ENCODE measurements at regions not wholly inside any gene's neighbourhood (a gene's known extent, or its start where the extent isn't known, plus 50 kb on each side); places are given as distances from the start of the nearest gene placed in this dataset.
A peak's percentile ranks its signal among the peaks of the same experiment; 100 is the strongest.

DNA sequence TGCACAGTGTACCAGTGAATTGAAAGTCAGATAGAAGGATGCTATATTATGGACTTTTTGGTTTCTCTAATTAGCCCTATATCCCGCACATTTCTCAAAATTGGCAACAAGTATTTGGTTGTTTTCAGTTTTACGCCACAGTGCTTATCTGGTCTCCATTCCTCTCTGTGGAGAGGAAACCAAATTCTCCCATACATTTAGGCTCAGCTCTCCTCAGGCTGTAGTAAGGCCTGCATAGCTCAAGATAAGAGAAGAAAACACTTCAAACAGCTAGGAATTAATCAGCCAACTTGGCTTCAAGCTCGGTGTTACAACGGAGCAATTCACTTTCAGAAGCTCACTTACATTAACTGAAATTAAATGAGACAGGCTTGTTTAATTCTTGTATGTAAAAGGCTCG, 263.2 kb downstream of the PDHA2 start:
- H3K27me3 ChIP-seq (ENCODE audit: control insufficient read depth in 2 of 2, insufficient read depth in 2 of 2, low read length in 2 of 2): no peaks in the 10 kb centered on the region
- no peak overlapping the region for H3K4me3 ChIP-seq (replicated peaks in 1 of 3; ENCODE audit: insufficient read depth in 1 of 3, low read depth in 1 of 3, low read length in 3 of 3)
- H3K4me1 ChIP-seq (ENCODE audit: control insufficient read depth, extremely low read depth, insufficient read depth, low read length): peaks cover 5% of the 10 kb centered on the region
- H3K79me2 ChIP-seq (ENCODE audit: control insufficient read depth, insufficient read depth, low read length): no peaks in the 10 kb centered on the region
- no peaks in the 10 kb centered on the region for H3K36me3 ChIP-seq (ENCODE audit: control insufficient read depth in 2 of 2, extremely low read depth in 1 of 2, insufficient read depth in 2 of 2, low read length in 2 of 2)
- intact Hi-C loops (cut with micrococcal nuclease): no loop called here
- no peak overlapping the region for H3K9ac ChIP-seq (replicated peaks; ENCODE audit: extremely low read depth, insufficient read depth, low read length)
- DNase-seq (ENCODE audit: low read depth, low spot score) (peak; percentile 10), FAIRE-seq (no peak)
- dilution Hi-C loops (cut with MboI; ENCODE audit: extremely low pct_ligation_motif_present, low sequenced_read_pairs): no loop called here
- H2AFZ ChIP-seq (ENCODE audit: low read depth, low read length): peak overlapping the region; percentile 72
- H3K4me2 ChIP-seq (ENCODE audit: insufficient read depth, low read length): peak overlapping the region; percentile 20
- no peak overlapping the region for H3K27ac ChIP-seq (ENCODE audit: insufficient read depth, low read depth, low read length)
- H4K20me1 ChIP-seq (replicated peaks; ENCODE audit: control insufficient read depth, extremely low read depth, insufficient read depth, low read length): no peaks in the 10 kb centered on the region
- TF ChIP-seq FOS (IDR thresholded peaks at IDR 0.05; ENCODE audit: borderline replicate concordance, insufficient read depth, low read length) (no peak), GATA2 (IDR thresholded peaks at IDR 0.05; ENCODE audit: insufficient read depth, insufficient read length, low read depth, low read length) (no peak), EZH2 (IDR thresholded peaks at IDR 0.05; ENCODE audit: borderline replicate concordance, low read depth, low read length, severe bottlenecking) (no peak), POLR2A (IDR thresholded peaks at IDR 0.05; ENCODE audit: low read depth, low read length) (no peak), JUN (IDR thresholded peaks at IDR 0.05; ENCODE audit: borderline replicate concordance, insufficient read depth, insufficient read length, low read depth) (no peak), POLR2AphosphoS5 (IDR thresholded peaks at IDR 0.05; ENCODE audit: insufficient read depth, low read depth, low read length) (no peak), MYC (IDR thresholded peaks at IDR 0.05; ENCODE audit: low read depth, low read length) (no peak)
- TF ChIP-seq, protein P1, sequence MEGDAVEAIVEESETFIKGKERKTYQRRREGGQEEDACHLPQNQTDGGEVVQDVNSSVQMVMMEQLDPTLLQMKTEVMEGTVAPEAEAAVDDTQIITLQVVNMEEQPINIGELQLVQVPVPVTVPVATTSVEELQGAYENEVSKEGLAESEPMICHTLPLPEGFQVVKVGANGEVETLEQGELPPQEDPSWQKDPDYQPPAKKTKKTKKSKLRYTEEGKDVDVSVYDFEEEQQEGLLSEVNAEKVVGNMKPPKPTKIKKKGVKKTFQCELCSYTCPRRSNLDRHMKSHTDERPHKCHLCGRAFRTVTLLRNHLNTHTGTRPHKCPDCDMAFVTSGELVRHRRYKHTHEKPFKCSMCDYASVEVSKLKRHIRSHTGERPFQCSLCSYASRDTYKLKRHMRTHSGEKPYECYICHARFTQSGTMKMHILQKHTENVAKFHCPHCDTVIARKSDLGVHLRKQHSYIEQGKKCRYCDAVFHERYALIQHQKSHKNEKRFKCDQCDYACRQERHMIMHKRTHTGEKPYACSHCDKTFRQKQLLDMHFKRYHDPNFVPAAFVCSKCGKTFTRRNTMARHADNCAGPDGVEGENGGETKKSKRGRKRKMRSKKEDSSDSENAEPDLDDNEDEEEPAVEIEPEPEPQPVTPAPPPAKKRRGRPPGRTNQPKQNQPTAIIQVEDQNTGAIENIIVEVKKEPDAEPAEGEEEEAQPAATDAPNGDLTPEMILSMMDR (IDR thresholded peaks at IDR 0.05; ENCODE audit: extremely low read depth in 1 of 2, insufficient read depth in 1 of 2, low read depth in 1 of 2, low read length in 2 of 2): no peak
- TF ChIP-seq, protein P2, sequence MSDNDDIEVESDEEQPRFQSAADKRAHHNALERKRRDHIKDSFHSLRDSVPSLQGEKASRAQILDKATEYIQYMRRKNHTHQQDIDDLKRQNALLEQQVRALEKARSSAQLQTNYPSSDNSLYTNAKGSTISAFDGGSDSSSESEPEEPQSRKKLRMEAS (IDR thresholded peaks at IDR 0.05; ENCODE audit: insufficient read depth, insufficient read length): no peak
- no peaks in the 10 kb centered on the region for H3K9me3 ChIP-seq (replicated peaks; ENCODE audit: control insufficient read depth, insufficient read depth, low read length)
- no peaks in the 10 kb centered on the region for H3K9me1 ChIP-seq (replicated peaks; ENCODE audit: control insufficient read depth, extremely low read depth, insufficient read depth, low read length)
- no TSS peak for BruUV-seq (replicated peaks)
- ChIA-PET POLR2A (no interaction called here), CTCF (no interaction called here)
